ENCODE measurements at regions not wholly inside any gene's neighbourhood (a gene's known extent, or its start where the extent isn't known, plus 50 kb on each side); places are given as distances from the start of the nearest gene placed in this dataset.

GRCh38 chr3:81962396-81962795 lies 201.0 kb upstream of the GBE1 start:
- no peak for TF ChIP-seq ESRRA (IDR thresholded peaks at IDR 0.05; ENCODE audit: borderline replicate concordance, low read length)
- no peak for TF ChIP-seq EP300 (IDR thresholded peaks at IDR 0.05)
- TF ChIP-seq RAD21 (conservative IDR thresholded peaks at IDR 0.05 in 1 of 2, IDR thresholded peaks at IDR 0.05 in 1 of 2) = no peak
